ENCODE measurements at regions not wholly inside any gene's neighbourhood (a gene's known extent, or its start where the extent isn't known, plus 50 kb on each side); places are given as distances from the start of the nearest gene placed in this dataset.

DNA sequence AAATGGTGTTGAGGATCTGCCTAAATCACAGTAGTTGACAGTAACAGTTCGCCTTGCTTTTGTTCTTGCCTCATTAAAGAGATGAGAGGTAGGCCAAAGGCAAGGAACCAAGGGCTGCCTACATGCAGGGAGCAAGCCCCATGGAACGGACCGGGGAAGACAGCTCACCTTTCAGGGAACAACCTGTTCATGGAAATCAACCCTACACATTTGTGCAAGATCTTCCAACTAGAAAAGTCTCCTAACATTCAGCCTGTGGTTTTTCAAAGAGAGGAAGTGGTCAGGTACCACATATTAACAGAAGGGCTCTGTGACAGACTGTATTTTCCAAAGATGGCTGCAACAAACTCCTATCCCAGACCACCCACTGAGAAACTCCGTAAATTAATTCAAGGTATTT is 1031.8 kb upstream of the NR2F2 start:
- no CpG with 5 or more reads among the region's 4 CpGs for WGBS (ENCODE audit: extremely low coverage, insufficient coverage, insufficient read length)
- H3K9ac ChIP-seq (ENCODE audit: low read length), result no peak overlapping the region
- no peak overlapping the region for H3K27ac ChIP-seq (ENCODE audit: low read depth, low read length)
- no peak overlapping the region for H3K4me3 ChIP-seq (ENCODE audit: low read depth, low read length)
- H2BK5ac ChIP-seq (ENCODE audit: low read depth, low read length, poor library complexity), result no peak overlapping the region
- H4K91ac ChIP-seq (ENCODE audit: low read depth, low read length), result no peak overlapping the region
- DNase-seq, result no peak
- H3K4me2 ChIP-seq (ENCODE audit: low read length), result no peak overlapping the region
- no peak overlapping the region for H4K8ac ChIP-seq (ENCODE audit: low read depth, low read length)
- peaks cover 0 to 3% of the 10 kb centered on the region in 2 experiments for H3K4me1 ChIP-seq (ENCODE audit: control insufficient read depth in 1 of 2, insufficient read depth in 2 of 2, low read length in 2 of 2)
- no peak overlapping the region for H2AFZ ChIP-seq (ENCODE audit: insufficient read depth, low read length, poor library complexity)
- H3K79me1 ChIP-seq (ENCODE audit: low read length), result no peaks in the 10 kb centered on the region
- H3K79me2 ChIP-seq (ENCODE audit: control insufficient read depth, insufficient read depth, low read length, poor library complexity), result no peaks in the 10 kb centered on the region
- no peaks in the 10 kb centered on the region for H3K36me3 ChIP-seq (ENCODE audit: control insufficient read depth in 1 of 2, insufficient read depth in 2 of 2, low read length in 2 of 2)
- H2AK5ac ChIP-seq (ENCODE audit: low read length), result no peak overlapping the region
- no peak overlapping the region for H3K14ac ChIP-seq (ENCODE audit: low read length)
- H2BK12ac ChIP-seq (ENCODE audit: low read length), result no peak overlapping the region
- no peak overlapping the region for H2BK120ac ChIP-seq (ENCODE audit: insufficient read depth, low read length, poor library complexity)
- H3K18ac ChIP-seq (ENCODE audit: low read length), result no peak overlapping the region
- no peak overlapping the region for H3K23ac ChIP-seq (ENCODE audit: low read length)
- no peak overlapping the region for H3K4ac ChIP-seq (ENCODE audit: low read depth, low read length)
- no peaks in the 10 kb centered on the region for H3K9me3 ChIP-seq (ENCODE audit: insufficient read depth, low read depth, low read length)
- no peaks in the 10 kb centered on the region for H3K27me3 ChIP-seq (ENCODE audit: insufficient read depth, low read length)
- H4K12ac ChIP-seq (ENCODE audit: low read depth, low read length), result no peak overlapping the region

DNA sequence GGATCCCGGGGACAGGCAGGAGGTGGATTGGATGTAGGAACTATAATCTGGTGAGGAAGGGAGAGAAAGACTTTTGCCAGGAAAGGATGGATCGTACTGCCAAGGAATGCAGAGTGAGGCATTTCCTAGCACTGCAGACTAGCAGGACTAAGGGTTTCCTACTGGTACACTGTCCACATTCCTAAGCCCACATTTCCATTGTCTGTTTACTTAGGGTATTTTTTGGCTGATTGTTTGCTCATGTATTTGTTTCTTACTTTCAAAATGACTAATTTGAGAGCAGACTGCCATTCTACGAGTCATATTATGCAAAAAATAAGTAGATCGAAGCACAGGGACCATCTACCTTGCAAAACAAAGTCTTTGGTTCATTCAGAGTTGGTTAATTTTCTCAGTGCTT is 1029.5 kb upstream of the NR2F2 start:
- Histone ChIP-seq H3K27ac (ENCODE audit: low read depth, low read length) (no peak overlapping the region), H2AFZ (ENCODE audit: insufficient read depth, low read length, poor library complexity) (no peak overlapping the region), H3K4me1 (ENCODE audit: control insufficient read depth in 1 of 2, insufficient read depth in 2 of 2, low read length in 2 of 2) (no peaks in the 10 kb centered on the region), H3K23ac (ENCODE audit: low read length) (no peak overlapping the region), H2AK5ac (ENCODE audit: low read length) (no peak overlapping the region), H4K91ac (ENCODE audit: low read depth, low read length) (no peak overlapping the region), H3K9me3 (ENCODE audit: insufficient read depth, low read depth, low read length) (no peaks in the 10 kb centered on the region), H2BK120ac (ENCODE audit: insufficient read depth, low read length, poor library complexity) (no peak overlapping the region), H4K8ac (ENCODE audit: low read depth, low read length) (no peak overlapping the region), H3K14ac (ENCODE audit: low read length) (no peak overlapping the region), H2BK5ac (ENCODE audit: low read depth, low read length, poor library complexity) (no peak overlapping the region), H3K36me3 (ENCODE audit: control insufficient read depth in 1 of 2, insufficient read depth in 2 of 2, low read length in 2 of 2) (no peaks in the 10 kb centered on the region), H2BK12ac (ENCODE audit: low read length) (no peak overlapping the region), H3K9ac (ENCODE audit: low read length) (no peak overlapping the region), H3K4me3 (ENCODE audit: low read depth, low read length) (no peak overlapping the region), H3K79me2 (ENCODE audit: control insufficient read depth, insufficient read depth, low read length, poor library complexity) (no peaks in the 10 kb centered on the region), H3K4ac (ENCODE audit: low read depth, low read length) (no peak overlapping the region), H3K79me1 (ENCODE audit: low read length) (no peaks in the 10 kb centered on the region), H3K4me2 (ENCODE audit: low read length) (no peak overlapping the region), H3K27me3 (ENCODE audit: insufficient read depth, low read length) (no peaks in the 10 kb centered on the region), H4K12ac (ENCODE audit: low read depth, low read length) (no peak overlapping the region), H3K18ac (ENCODE audit: low read length) (no peak overlapping the region)
- no CpG with 5 or more reads among the region's 4 CpGs for WGBS (ENCODE audit: extremely low coverage, insufficient coverage, insufficient read length)
- DNase-seq, result peak; percentile 10 to 56

DNA sequence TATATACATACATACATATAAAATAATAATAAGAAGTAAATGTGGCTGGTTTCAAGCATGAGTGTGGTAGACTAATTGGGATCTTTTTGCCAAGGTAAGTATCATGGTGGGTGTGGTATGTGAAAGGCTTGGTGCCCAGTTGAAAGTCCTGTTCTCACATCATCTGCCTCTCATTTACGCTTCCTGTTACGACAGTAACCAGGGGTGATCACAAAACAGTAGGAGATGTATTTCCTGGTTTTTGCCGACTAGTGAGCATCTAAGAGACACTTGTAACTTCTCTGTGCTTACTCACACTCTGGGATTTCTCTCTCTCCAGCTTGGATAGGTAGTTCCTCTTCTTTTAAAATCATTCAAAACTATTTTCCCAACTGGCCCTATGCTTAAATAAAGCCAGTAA is 1028.3 kb upstream of the NR2F2 start:
- Histone ChIP-seq H3K18ac (ENCODE audit: low read length) (no peak overlapping the region), H4K8ac (ENCODE audit: low read depth, low read length) (no peak overlapping the region), H3K4me3 (ENCODE audit: low read depth, low read length) (no peak overlapping the region), H3K27ac (ENCODE audit: low read depth, low read length) (no peak overlapping the region), H3K79me1 (ENCODE audit: low read length) (no peaks in the 10 kb centered on the region), H3K27me3 (ENCODE audit: insufficient read depth, low read length) (no peaks in the 10 kb centered on the region), H2BK5ac (ENCODE audit: low read depth, low read length, poor library complexity) (no peak overlapping the region), H4K12ac (ENCODE audit: low read depth, low read length) (no peak overlapping the region), H3K14ac (ENCODE audit: low read length) (no peak overlapping the region), H2AK5ac (ENCODE audit: low read length) (no peak overlapping the region), H3K36me3 (ENCODE audit: control insufficient read depth in 1 of 2, insufficient read depth in 2 of 2, low read length in 2 of 2) (no peaks in the 10 kb centered on the region), H3K9me3 (ENCODE audit: insufficient read depth, low read depth, low read length) (no peaks in the 10 kb centered on the region), H3K79me2 (ENCODE audit: control insufficient read depth, insufficient read depth, low read length, poor library complexity) (no peaks in the 10 kb centered on the region), H2BK120ac (ENCODE audit: insufficient read depth, low read length, poor library complexity) (no peak overlapping the region), H2BK12ac (ENCODE audit: low read length) (no peak overlapping the region), H4K91ac (ENCODE audit: low read depth, low read length) (no peak overlapping the region), H3K4ac (ENCODE audit: low read depth, low read length) (no peak overlapping the region), H3K23ac (ENCODE audit: low read length) (no peak overlapping the region), H2AFZ (ENCODE audit: insufficient read depth, low read length, poor library complexity) (no peak overlapping the region), H3K4me2 (ENCODE audit: low read length) (no peak overlapping the region), H3K9ac (ENCODE audit: low read length) (no peak overlapping the region), H3K4me1 (ENCODE audit: control insufficient read depth in 1 of 2, insufficient read depth in 2 of 2, low read length in 2 of 2) (no peaks in the 10 kb centered on the region)
- no CpG with 5 or more reads among the region's 3 CpGs for WGBS (ENCODE audit: extremely low coverage, insufficient coverage, insufficient read length)
- DNase-seq, result peak; percentile 25 to 48

DNA sequence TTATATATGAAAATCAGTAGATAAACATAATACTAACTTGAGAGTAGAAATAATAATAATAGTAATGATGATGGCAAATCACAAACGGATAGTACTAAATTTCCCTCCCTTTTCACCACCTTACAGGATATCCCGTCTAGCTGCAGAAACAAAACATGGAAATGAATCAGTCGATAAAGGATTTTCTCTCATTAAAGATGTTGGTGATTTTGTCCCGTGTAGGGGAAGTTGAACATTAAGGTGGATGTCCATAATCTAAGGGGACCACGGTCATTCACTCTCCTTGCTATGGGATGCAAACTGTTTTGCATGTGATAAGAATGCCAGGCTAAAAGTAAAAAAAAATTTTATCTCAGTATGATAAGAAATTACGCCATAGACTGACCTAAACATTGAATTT is 1027.7 kb upstream of the NR2F2 start:
- no peak for DNase-seq
- Histone ChIP-seq H3K4me3 (ENCODE audit: low read depth, low read length) (no peak overlapping the region), H3K79me1 (ENCODE audit: low read length) (no peaks in the 10 kb centered on the region), H2BK5ac (ENCODE audit: low read depth, low read length, poor library complexity) (no peak overlapping the region), H3K23ac (ENCODE audit: low read length) (no peak overlapping the region), H3K9me3 (ENCODE audit: insufficient read depth, low read depth, low read length) (no peaks in the 10 kb centered on the region), H3K9ac (ENCODE audit: low read length) (no peak overlapping the region), H3K4me1 (ENCODE audit: control insufficient read depth in 1 of 2, insufficient read depth in 2 of 2, low read length in 2 of 2) (no peaks in the 10 kb centered on the region), H2AK5ac (ENCODE audit: low read length) (no peak overlapping the region), H4K8ac (ENCODE audit: low read depth, low read length) (no peak overlapping the region), H4K91ac (ENCODE audit: low read depth, low read length) (no peak overlapping the region), H3K4ac (ENCODE audit: low read depth, low read length) (no peak overlapping the region), H2AFZ (ENCODE audit: insufficient read depth, low read length, poor library complexity) (no peak overlapping the region), H3K18ac (ENCODE audit: low read length) (no peak overlapping the region), H3K27me3 (ENCODE audit: insufficient read depth, low read length) (no peaks in the 10 kb centered on the region), H3K4me2 (ENCODE audit: low read length) (no peak overlapping the region), H4K12ac (ENCODE audit: low read depth, low read length) (no peak overlapping the region), H2BK120ac (ENCODE audit: insufficient read depth, low read length, poor library complexity) (no peak overlapping the region), H3K14ac (ENCODE audit: low read length) (no peak overlapping the region), H3K36me3 (ENCODE audit: control insufficient read depth in 1 of 2, insufficient read depth in 2 of 2, low read length in 2 of 2) (no peaks in the 10 kb centered on the region), H3K79me2 (ENCODE audit: control insufficient read depth, insufficient read depth, low read length, poor library complexity) (no peaks in the 10 kb centered on the region), H3K27ac (ENCODE audit: low read depth, low read length) (no peak overlapping the region), H2BK12ac (ENCODE audit: low read length) (no peak overlapping the region)
- WGBS (ENCODE audit: extremely low coverage, insufficient coverage, insufficient read length), result no CpG with 5 or more reads among the region's 6 CpGs

Measured in trophoblast cell (in vitro differentiated cells and primary cell).